ENCODE measurements at regions not wholly inside any gene's neighbourhood (a gene's known extent, or its start where the extent isn't known, plus 50 kb on each side); places are given as distances from the start of the nearest gene placed in this dataset.
"Not testable (repeated sequence)": the region's sequence is repeated elsewhere in the genome, so short reads cannot be mapped to it uniquely, and the experiment has no call there.

DNA sequence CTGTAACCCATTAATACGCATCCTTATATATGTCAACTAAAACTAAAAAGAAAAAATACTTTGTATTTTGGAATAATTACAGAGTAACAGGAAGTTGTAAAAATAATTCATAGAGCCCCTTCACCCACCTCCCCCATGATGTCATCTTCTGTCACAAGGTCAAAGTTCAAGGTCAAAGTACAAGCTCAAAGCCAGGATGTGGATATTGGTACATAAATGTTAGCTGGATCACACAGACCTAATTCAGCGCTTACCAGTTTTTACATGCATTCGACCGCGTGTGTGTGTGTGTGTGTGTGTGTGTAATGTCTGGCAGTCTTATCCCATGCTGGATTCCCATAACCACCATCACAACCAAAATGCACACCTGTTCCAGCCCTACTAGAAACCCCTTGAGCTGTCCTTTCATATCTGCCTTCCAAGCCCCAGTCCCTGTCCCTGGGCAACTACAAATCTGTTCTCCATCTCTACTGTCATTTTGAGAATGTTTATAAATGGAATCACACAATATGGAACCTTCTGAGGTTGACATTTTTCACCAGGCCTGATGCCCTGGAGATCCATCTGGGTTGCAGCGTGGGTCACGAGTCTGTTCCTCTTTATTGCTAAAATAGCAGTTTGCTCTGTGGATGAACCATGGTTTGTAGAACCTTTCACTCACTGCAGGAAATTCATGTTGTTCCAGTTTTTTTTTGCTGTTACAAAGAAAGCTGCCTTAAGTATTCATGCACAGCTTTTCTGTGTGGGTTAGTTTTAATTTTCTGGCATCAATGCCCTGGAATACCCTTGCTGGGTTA, 153.6 kb upstream of the PITRM1 start:
- DNase-seq (ENCODE audit: low read depth, low spot score): no peak
- H3K4me3 ChIP-seq (ENCODE audit: low read depth, low read length): no peak overlapping the region
- CTCF ChIA-PET: interaction anchor here (1.8 kb wide), 1 partner anchor 9 kb away, joined by 3 read pairs; no protein-coding TSS in a partner anchor
- TF ChIP-seq, protein P1, sequence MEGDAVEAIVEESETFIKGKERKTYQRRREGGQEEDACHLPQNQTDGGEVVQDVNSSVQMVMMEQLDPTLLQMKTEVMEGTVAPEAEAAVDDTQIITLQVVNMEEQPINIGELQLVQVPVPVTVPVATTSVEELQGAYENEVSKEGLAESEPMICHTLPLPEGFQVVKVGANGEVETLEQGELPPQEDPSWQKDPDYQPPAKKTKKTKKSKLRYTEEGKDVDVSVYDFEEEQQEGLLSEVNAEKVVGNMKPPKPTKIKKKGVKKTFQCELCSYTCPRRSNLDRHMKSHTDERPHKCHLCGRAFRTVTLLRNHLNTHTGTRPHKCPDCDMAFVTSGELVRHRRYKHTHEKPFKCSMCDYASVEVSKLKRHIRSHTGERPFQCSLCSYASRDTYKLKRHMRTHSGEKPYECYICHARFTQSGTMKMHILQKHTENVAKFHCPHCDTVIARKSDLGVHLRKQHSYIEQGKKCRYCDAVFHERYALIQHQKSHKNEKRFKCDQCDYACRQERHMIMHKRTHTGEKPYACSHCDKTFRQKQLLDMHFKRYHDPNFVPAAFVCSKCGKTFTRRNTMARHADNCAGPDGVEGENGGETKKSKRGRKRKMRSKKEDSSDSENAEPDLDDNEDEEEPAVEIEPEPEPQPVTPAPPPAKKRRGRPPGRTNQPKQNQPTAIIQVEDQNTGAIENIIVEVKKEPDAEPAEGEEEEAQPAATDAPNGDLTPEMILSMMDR (IDR thresholded peaks at IDR 0.05; ENCODE audit: insufficient read depth, low read length, missing control alignments): no peak
- POLR2A ChIA-PET: no interaction called here

DNA sequence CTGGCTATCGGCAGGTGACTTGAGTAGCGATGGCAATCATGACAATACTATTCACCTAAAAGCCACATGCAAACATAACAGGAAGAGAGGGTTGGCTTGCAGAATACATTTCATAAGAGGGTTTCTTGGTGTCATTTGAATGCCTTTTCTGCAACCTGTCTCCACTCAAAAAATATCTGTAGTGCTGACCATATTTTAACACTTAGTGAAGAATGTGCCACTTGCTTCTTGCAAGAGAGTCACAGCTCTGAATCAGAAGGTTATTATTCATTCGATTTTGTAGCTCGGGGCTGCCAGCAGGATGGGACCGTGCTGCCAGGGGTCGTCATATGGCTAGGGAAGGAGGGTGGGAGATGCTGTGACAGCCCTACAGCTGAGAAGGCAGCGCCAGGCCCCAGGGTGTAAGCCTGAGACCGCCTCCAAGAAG, 152.0 kb upstream of the PITRM1 start:
- no peak for DNase-seq (ENCODE audit: low read depth, low spot score)
- no peak overlapping the region for H3K4me3 ChIP-seq (ENCODE audit: low read depth, low read length)
- CTCF ChIA-PET: no interaction called here
- POLR2A ChIA-PET: interaction anchor here (1.5 kb wide), 1 partner anchor 461 kb away, joined by 3 read pairs; the partner anchor contains the start of gene KLF6
- TF ChIP-seq, protein P1 (IDR thresholded peaks at IDR 0.05; ENCODE audit: insufficient read depth, low read length, missing control alignments): no peak

DNA sequence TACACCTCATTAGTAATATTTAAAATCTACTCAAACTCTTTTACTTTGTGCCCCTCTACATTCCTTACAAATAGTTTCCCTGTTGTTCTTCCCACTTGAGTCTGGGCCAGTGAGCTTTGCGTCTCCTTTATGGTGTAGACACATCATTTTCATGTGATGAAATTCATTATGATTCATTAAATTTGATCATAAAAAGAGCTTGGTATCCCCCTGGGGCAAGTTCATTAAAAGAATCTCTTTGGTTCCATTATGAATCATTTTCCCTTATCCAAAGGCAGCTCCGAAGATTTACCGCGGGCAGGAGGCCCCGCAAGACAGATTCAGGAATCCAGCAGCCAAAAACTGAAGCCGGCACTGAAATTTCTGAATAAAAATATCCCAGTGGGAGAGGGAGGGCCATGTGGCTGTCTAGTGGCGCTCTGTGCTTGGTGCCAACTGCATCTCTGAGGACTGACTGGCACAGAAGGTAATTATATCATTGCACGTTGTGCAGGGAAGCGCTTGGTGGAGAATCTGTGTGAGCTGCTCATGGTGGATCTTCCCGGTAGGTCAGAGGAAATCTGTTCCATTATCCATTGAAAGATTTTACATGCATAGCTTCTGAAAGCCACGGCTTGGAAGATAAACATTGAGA, 151.4 kb upstream of the PITRM1 start:
- no peak overlapping the region for H3K4me3 ChIP-seq (ENCODE audit: low read depth, low read length)
- no peak for DNase-seq (ENCODE audit: low read depth, low spot score)
- CTCF ChIA-PET: interaction anchor here (0.6 kb wide), 1 partner anchor 78 kb away, joined by 3 read pairs; no protein-coding TSS in a partner anchor
- POLR2A ChIA-PET: interaction anchor here (1.5 to 1.7 kb wide), 2 partner anchors 8 to 461 kb away, joined by 3 to 4 read pairs; partner anchors contain the start of gene KLF6
- TF ChIP-seq, protein P1 (IDR thresholded peaks at IDR 0.05; ENCODE audit: insufficient read depth, low read length, missing control alignments): no peak

DNA sequence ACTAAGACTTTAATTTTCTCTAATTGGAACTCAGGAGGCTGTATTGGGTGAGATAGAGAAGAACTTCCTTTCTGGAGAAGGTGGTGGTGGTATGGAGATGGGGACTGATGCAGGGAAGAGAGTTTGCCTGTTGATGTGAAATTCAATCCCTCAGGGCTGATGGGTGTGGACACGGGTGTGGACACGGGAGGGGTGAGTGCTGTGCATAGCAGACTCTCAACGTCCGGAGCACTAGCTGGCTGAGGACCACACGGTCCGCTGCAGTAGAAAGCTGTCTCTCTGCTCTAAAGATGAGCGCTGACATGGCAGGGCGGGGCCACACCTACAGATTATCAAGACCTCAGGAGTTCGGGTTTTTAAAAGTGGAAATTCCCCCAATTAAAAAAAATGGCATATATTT, 148.5 kb upstream of the PITRM1 start:
- no peak overlapping the region for H3K4me3 ChIP-seq (ENCODE audit: low read depth, low read length)
- ChIA-PET POLR2A (no interaction called here), CTCF (no interaction called here)
- DNase-seq (ENCODE audit: low read depth, low spot score): no peak
- TF ChIP-seq, protein P1 (IDR thresholded peaks at IDR 0.05; ENCODE audit: insufficient read depth, low read length, missing control alignments): no peak

DNA sequence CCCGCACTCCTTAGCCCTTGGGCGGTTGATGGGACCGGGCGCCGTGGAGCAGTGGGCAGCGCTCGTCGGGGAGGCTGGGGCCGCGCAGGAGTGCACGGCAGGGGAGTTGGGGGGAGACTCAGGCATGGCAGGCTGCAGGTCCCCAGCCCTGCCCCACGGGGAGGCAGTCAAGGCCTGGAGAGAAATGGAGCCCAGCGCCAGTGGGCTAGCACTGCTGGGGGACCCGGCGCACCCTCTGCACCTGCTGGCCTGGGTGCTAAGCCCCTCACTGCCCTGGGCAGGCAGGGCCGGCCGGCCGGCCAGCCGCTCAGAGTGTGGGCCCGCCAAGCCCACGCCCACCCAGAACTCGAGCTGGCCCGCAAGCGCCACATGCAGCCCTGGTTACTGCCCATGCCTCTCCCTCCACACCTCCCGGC, 147.2 kb upstream of the PITRM1 start:
- ChIA-PET CTCF (no interaction called here), POLR2A (no interaction called here)
- no peak for DNase-seq (ENCODE audit: low read depth, low spot score)
- no peak overlapping the region for H3K4me3 ChIP-seq (ENCODE audit: low read depth, low read length)
- TF ChIP-seq, protein P1 (IDR thresholded peaks at IDR 0.05; ENCODE audit: insufficient read depth, low read length, missing control alignments): no peak

DNA sequence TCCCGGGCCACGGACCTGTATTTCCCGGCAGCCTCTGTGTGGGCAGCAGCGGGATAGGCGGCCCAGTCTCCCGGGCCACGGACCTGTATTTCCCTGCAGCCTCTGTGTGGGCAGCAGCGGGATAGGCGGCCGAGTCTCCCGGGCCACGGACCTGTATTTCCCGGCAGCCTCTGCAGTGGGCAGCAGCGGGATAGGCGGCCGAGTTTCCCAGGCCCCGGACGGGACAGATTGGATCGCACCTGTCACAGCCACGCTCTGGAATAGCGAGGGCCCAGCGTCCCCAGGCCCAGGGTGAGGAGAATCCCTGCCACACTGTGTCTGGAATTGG, 145.9 kb upstream of the PITRM1 start:
- H3K4me3 ChIP-seq (ENCODE audit: low read depth, low read length); DNase-seq (ENCODE audit: low read depth, low spot score); CTCF ChIA-PET; POLR2A ChIA-PET: not testable (repeated sequence)

DNA sequence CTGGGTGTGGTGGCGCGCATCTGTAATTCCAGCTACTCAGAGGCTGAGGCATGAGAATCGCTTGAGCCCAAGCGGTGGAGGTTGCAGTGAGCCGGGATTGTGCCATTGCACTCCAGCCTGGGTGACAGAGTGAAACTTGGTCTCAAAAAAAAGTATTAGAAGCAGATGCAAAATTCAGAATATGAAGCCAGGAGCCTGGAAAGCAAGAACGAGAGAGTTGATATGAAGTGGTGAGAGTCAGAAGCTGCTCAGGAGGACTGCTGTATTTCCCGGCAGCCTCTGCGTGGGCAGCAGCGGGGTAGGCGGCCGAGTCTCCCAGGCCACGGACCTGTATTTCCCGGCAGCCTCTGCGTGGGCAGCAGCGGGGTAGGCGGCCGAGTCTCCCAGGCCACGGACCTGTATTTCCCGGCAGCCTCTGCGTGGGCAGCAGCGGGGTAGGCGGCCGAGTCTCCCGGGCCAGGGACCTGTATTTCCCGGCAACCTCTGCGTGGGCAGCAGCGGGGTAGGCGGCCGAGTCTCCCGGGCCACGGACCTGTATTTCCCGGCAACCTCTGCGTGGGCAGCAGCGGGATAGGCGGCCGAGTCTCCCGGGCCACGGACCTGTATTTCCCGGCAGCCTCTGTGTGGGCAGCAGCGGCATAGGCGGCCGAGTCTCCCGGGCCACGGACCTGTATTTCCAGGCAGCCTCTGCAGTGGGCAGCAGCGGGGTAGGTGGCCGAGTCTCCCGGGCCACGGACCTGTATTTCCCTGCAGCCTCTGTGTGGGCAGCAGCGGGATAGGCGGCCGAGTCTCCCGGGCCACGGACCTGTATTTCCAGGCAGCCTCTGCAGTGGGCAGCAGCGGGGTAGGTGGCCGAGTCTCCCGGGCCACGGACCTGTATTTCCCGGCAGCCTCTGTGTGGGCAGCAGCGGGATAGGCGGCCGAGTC, 145.2 kb upstream of the PITRM1 start:
- POLR2A ChIA-PET; CTCF ChIA-PET; H3K4me3 ChIP-seq (ENCODE audit: low read depth, low read length); DNase-seq (ENCODE audit: low read depth, low spot score): not testable (repeated sequence)

DNA sequence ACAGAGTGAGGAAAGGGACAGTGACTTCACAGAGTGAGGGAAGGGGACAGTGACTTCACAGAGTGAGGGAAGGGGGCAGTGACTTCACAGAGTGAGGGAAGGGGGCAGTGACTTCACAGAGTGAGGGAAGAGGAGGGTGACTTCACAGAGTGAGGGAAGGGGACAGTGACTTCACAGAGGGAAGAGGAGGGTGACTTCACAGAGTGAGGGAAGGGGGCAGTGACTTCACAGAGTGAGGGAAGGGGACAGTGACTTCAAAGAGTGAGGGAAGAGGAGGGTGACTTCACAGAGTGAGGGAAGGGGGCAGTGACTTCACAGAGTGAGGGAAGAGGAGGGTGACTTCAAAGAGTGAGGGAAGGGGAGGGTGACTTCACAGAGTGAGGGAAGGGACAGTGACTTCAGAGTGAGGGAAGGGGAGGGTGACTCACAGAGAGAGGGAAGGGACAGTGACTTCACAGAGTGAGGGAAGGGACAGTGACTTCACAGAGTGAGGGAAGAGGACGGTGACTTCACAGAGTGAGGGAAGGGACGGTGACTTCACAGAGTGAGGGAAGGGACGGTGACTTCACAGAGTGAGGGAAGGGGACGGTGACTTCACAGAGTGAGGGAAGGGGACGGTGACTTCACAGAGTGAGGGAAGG, 142.0 kb upstream of the PITRM1 start:
- H3K4me3 ChIP-seq (ENCODE audit: low read depth, low read length); DNase-seq (ENCODE audit: low read depth, low spot score); POLR2A ChIA-PET; CTCF ChIA-PET: not testable (repeated sequence)

DNA sequence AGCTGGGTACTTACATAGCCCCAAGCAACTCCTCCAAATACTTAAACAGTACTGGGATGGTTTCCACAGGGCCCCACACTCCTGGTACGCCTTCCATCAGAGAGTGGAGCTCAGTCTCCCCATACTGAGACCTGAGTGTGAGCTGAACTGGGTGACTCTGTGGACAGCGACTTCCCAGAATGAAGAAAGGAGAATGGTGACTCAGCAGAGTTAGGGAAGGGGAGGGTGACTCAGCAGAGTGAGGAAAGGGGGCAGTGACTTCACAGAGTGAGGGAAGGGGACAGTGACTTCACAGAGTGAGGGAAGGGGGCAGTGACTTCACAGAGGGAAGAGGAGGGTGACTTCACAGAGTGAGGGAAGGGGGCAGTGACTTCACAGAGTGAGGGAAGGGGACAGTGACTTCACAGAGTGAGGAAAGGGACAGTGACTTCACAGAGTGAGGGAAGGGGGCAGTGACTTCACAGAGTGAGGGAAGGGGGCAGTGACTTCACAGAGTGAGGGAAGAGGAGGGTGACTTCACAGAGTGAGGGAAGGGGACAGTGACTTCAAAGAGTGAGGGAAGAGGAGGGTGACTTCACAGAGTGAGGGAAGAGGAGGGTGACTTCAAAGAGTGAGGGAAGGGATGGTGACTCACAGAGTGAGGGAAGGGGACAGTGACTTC, 141.3 kb upstream of the PITRM1 start:
- DNase-seq (ENCODE audit: low read depth, low spot score); H3K4me3 ChIP-seq (ENCODE audit: low read depth, low read length); CTCF ChIA-PET; POLR2A ChIA-PET: not testable (repeated sequence)

Data from AG04449 (cell line).